ENCODE measurements at regions not wholly inside any gene's neighbourhood (a gene's known extent, or its start where the extent isn't known, plus 50 kb on each side); places are given as distances from the start of the nearest gene placed in this dataset.
"Not testable (repeated sequence)": the region's sequence is repeated elsewhere in the genome, so short reads cannot be mapped to it uniquely, and the experiment has no call there.

DNA sequence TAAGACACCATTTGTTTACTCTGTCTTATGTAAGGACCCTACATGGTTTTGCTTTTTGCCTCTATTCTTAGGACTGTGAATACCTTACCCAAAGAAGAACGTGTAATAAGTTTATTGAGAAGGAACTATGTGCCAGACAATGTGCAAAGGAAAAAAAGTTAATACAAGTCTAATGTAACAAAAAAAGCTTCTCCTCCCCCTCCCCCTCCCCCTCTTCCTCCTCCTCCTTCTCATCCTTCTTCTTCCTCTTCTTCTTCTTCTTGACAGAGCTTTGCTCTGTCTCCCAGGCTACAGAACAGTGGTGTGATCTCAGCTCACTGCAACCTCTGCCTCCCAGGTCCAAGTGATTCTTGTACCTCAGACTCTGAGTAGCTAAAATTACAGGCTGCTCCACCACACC is 50.9 kb upstream of the MITF start:
- DNase-seq: no peak

GRCh38 chr3:69687641-69688040 is 51.6 kb upstream of the MITF start:
- no peak for DNase-seq

DNA sequence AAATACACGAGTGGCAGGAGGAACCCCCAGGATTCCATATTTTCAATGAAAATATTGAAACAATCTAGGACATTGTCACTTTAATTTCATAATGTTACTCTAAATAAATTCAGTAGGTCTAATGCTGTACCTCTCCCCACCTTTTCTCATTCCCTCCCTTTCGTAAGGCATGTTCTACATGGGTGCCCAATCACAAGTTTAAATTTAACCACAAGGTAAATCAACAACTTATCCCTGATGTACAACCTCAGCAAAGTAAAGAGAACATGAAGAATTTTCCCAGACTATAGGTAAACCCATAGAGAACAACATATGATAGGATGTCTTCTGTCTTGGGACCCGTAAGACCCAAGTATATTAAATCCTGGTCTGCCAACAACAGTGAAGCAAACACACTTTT is 53.2 kb upstream of the MITF start:
- DNase-seq: no peak

GRCh38 chr3:69684309-69684961 is 54.8 kb upstream of the MITF start:
- no peak for DNase-seq

- DNase-seq: peak; percentile 6
Observed at GRCh38 chr3:69683082-69683806, 56.0 kb upstream of the MITF start.

GRCh38 chr3:69677456-69677855 is 61.8 kb upstream of the MITF start:
- not testable (repeated sequence) for DNase-seq

DNA sequence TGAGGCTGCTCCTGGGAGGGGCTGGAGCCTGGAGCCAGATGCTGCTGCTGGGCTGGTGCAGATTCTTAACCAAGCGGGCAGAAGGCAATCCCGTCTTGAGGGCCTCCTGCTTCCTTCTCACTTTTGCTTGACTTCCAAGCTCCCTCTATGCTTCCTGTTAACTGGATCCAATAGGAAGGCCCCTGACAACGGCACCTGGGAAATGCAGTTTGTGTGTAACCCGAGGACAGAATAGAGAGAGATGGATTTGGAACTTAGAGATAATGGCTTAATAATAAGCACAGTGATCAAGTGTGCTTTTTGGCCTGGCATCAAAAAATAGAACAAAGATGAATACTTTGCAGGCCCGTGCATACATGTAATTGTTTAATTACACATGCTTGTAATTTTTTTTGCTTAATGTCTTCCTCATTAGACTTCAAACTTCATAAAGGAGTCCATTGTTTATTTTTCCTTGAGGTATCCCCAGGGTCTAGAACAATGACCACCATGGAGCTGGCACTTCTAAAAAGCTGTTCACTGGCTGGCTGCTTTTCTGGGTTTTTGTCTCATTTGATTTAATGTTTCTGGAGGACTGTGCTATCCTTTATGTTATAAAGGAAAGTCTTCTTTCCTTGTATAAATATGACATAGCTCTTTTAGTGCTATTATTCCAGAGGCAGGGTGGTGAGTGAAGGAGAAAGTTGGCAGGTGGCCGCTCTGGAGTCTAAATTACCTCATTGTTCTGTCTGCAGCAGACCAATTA is 63.3 kb upstream of the MITF start:
- DNase-seq: peak; percentile 80

- no peak for DNase-seq
Observed at GRCh38 chr3:69674752-69675151, 64.5 kb upstream of the MITF start.

GRCh38 chr3:69671082-69671952 is 67.9 kb upstream of the MITF start:
- DNase-seq: peak; percentile 35

DNA sequence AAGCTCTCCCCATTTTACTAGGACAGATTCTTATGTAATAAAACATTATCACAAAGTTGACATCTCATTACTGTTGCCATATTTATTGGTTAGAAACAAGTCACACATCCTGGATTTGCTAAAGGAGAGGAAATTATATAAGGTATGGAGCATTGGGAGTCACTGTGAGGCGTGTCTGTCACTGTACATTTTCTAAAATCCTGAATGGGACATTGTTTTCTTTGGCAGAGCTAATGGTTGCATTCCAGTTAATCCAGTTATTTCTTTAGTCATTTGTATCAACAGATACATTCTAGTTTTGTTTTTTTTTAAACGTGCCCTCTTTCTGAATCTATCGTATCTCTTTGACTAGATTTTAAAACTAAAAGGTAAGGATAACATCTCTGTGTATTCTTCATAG is 70.2 kb upstream of the MITF start:
- no peak for DNase-seq

GRCh38 chr3:69665026-69665737 is 74.1 kb upstream of the MITF start:
- peak; percentile 44 for DNase-seq

DNA sequence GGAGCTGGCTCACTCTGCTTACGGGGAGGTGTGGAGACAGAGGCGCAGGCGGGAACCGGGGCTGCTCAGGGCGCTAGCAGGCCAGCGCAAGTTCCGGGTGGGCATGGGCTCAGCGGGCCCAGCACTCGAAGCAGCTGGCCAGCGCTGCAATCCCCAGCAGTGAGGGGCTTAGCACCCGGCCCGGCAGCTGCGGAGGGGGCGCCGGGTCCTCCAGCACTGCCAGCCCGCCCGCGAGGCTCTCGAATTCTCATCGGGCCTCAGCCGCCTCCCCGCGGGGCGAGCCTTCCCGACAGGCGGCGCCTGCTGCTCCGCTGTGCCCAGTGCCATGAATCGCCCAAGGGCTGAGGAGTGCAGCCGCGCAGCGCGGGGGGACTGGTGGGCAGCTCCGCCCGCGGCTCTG is 78.6 kb upstream of the MITF start:
- no peak for DNase-seq

GRCh38 chr3:69659180-69659910 is 79.9 kb upstream of the MITF start:
- no peak for DNase-seq

DNA sequence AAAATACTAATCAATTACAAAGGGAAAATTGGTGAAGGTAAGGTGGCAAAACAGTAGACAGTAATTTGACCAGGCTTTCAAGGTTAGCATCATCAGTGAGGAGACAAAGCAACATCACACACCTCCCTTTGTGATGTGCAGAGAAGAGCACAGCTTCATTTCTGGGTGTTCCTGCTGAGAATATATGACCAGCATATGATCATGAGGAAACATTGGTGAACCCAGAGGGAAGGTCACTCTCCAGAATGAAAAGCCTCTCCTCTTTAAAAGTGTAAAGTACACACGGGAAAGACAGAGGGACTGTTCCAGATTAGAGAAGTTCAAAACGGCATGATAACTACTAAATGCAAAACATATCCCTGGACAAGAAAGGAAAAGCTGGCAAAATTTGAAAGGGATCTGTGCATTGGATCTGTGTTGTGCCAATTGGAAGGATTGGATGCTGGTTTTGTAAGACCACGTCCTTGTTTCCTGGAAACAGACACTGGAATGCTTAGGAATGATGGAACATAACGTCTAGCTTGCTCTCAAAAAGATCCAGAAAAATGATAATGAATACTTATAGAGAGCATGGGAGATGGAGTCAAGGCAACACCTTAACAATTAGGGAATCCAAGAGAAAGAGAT is 80.6 kb upstream of the MITF start:
- DNase-seq: no peak

DNA sequence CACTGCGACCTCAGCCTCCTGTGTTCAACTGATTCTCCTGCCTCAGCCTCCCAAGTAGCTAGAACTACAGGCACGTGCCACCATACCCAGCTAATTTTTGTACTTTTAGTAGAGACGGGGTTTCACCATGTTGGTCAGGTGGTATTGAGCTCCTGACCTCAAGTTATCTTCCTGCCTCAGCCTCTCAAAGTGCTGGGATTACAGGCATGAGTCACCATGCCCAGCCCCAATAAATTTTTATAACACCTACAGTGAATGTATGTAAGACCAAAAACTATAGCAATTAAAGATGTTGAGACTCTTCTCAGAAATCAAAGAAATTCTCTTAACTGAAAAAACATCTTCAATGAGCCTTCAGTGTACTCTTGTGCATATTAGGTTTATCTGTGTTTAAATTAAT is 82.2 kb upstream of the MITF start:
- not testable (repeated sequence) for DNase-seq

- DNase-seq: no peak
Observed at GRCh38 chr3:69651765-69652164, 87.5 kb upstream of the MITF start.

- DNase-seq: no peak
Observed at GRCh38 chr3:69650066-69650419, 89.2 kb upstream of the MITF start.

GRCh38 chr3:69649120-69650065 is 89.9 kb upstream of the MITF start:
- no peak for DNase-seq

- DNase-seq: no peak
Observed at GRCh38 chr3:69648126-69648525, 91.1 kb upstream of the MITF start.

- DNase-seq: no peak
Observed at GRCh38 chr3:69647511-69648110, 91.7 kb upstream of the MITF start.

Data from NCI-H1105 treated with DMSO at 0.1 percent for 48 hours (cell line).